HCT116 (cell line): ENCODE measurements at regions not wholly inside any gene's neighbourhood (a gene's known extent, or its start where the extent isn't known, plus 50 kb on each side); places are given as distances from the start of the nearest gene placed in this dataset.

Source experiments
- CEBPB ChIP-seq: IDR thresholded peaks from 2 replicates; pipeline ENCODE4 v1.6.1; 2012; ENCODE audit warnings: low read depth
- EGR1 ChIP-seq: IDR thresholded peaks from 2 replicates; pipeline ENCODE4 v1.6.1; 2012; ENCODE audit warnings: low read depth
- POLR2A ChIP-seq: IDR thresholded peaks from 2 replicates; pipeline ENCODE4 v1.7.0; 2011; ENCODE audit warnings: borderline replicate concordance; ENCODE audit not compliant: insufficient read depth, insufficient read length; ENCODE audit errors: extremely low read depth
- POLR2AphosphoS5 ChIP-seq: IDR thresholded peaks from 2 replicates; pipeline ENCODE4 v1.6.1; 2011; ENCODE audit warnings: mild to moderate bottlenecking, low read depth, low read length, moderate library complexity
- YY1 ChIP-seq: IDR thresholded peaks from 2 replicates; pipeline ENCODE4 v1.6.1; 2011; ENCODE audit warnings: low read length, low read depth, moderate library complexity, mild to moderate bottlenecking; ENCODE audit not compliant: insufficient replicate concordance; ENCODE audit errors: extremely low read depth
- TF ChIP-seq, protein P1 (sequence below), 3 experiments: fragments of 200-600 bp in 1 of 3; sonication (generic) in 1 of 3; IDR thresholded peaks in 2 of 3; conservative IDR thresholded peaks in 1 of 3; 2 replicates each; pipeline ENCODE4 v1.5.1; 2012 to 2017; ENCODE audit warnings: low read depth in 2 of 3, low read length in 2 of 3, antibody characterized with exemption in 1 of 3, borderline replicate concordance in 1 of 3, control low read depth in 1 of 3, mild to moderate bottlenecking in 1 of 3, mixed read lengths in 1 of 3, mixed run types in 1 of 3, moderate library complexity in 1 of 3; ENCODE audit not compliant: insufficient read depth in 1 of 3

DNA sequence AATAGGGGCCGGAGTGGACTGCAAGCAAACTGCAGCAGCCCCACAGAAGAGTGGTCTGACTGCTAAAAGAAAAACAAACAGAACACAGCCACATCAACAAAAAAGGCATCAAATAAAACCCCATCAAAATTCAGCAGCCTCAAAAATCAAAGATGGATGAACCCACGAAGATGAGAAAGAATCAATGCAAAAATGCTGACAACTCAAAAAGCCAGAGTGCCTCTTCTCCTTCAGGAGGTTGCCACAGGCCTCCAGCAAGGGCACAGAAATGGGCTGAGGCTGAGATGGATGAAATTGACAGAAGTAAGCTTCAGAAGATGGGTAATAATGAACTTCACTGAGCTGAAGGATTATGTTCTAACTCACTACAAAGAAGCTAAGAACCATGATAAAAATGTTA, 388.6 kb downstream of the PABPC4L start:
- no peak for TF ChIP-seq POLR2A
- TF ChIP-seq, protein P1, sequence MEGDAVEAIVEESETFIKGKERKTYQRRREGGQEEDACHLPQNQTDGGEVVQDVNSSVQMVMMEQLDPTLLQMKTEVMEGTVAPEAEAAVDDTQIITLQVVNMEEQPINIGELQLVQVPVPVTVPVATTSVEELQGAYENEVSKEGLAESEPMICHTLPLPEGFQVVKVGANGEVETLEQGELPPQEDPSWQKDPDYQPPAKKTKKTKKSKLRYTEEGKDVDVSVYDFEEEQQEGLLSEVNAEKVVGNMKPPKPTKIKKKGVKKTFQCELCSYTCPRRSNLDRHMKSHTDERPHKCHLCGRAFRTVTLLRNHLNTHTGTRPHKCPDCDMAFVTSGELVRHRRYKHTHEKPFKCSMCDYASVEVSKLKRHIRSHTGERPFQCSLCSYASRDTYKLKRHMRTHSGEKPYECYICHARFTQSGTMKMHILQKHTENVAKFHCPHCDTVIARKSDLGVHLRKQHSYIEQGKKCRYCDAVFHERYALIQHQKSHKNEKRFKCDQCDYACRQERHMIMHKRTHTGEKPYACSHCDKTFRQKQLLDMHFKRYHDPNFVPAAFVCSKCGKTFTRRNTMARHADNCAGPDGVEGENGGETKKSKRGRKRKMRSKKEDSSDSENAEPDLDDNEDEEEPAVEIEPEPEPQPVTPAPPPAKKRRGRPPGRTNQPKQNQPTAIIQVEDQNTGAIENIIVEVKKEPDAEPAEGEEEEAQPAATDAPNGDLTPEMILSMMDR (IDR thresholded peaks at IDR 0.05 in 2 of 3, conservative IDR thresholded peaks at IDR 0.05 in 1 of 3; ENCODE audit: borderline replicate concordance in 1 of 3, insufficient read depth in 1 of 3, low read depth in 2 of 3, low read length in 2 of 3): no peak
- TF ChIP-seq EGR1: no peak
- no peak for TF ChIP-seq CEBPB
- no peak for TF ChIP-seq POLR2AphosphoS5
- no peak for TF ChIP-seq YY1
